Ramos (cell line): ENCODE measurements at regions not wholly inside any gene's neighbourhood (a gene's known extent, or its start where the extent isn't known, plus 50 kb on each side); places are given as distances from the start of the nearest gene placed in this dataset.

Source experiments
- in situ Hi-C: fragments of 300-500 bp; cut with MboI; formaldehyde crosslinking; loops from one replicate; pipeline ENCODE4 v1.14.3; 2022; ENCODE audit warnings: low sequenced_read_pairs; ENCODE audit not compliant: unreplicated experiment

GRCh38 chr3:127443581-127444375, 146.8 kb downstream of the TPRA1 start:
- in situ Hi-C loops, result loop anchor here (25.0 kb wide), 1 partner anchor 756 kb away; no protein-coding TSS in a partner anchor

GRCh38 chr3:127442506-127442905, 148.0 kb downstream of the TPRA1 start:
- in situ Hi-C loops, result loop anchor here (25.0 kb wide), 1 partner anchor 755 kb away; no protein-coding TSS in a partner anchor

- in situ Hi-C loops, result loop anchor here (25.0 kb wide), 1 partner anchor 754 kb away; no protein-coding TSS in a partner anchor
These were observed 148.8 kb downstream of the TPRA1 start for GRCh38 chr3:127441764-127442163.

- in situ Hi-C loops, result loop anchor here (25.0 kb wide), 1 partner anchor 753 kb away; no protein-coding TSS in a partner anchor
These were observed 150.1 kb downstream of the TPRA1 start for GRCh38 chr3:127440384-127440783.

DNA sequence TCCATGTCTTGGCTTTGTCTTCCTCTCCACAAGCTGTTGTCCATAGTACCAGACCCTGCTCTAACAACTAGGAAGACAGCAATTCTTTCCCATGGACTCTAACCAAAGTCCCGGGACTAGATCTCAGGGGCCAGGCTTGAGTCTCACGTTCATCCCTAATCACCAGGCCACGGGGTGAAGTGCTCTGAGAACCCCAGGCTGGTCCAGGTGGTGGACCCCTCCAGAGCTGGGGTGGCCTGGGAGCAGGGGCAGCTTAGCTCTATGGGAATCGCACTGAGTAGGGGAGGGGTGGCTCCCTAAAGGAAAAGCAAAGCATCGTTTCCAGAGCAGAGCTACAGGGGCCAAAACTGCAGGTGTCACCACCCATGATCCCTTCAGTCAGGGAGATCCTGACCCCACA, 150.9 kb downstream of the TPRA1 start:
- in situ Hi-C loops, result loop anchor here (25.0 kb wide), 1 partner anchor 752 kb away; no protein-coding TSS in a partner anchor

DNA sequence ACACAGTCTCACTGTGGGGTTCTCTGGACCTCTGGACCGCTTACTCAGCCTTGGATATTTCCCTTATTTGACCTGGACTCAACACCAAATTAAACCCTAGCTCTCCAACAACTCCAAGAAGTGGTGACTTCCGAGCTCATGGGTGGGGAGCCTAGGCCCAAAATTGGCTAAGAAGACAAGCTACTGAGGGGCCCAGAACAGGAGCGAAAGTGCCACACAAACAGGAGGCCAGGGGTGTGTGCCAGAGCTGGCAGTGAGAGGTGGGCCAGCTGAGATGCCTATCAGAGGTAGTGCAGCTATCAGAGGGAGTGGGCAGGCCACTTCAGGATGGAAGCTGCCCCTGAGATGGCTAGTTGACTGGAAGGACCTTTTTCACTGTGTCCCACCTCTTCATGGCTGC, 151.1 kb upstream of the PRR20G start:
- in situ Hi-C loops, result loop anchor here (25.0 kb wide), 1 partner anchor 752 kb away; no protein-coding TSS in a partner anchor

DNA sequence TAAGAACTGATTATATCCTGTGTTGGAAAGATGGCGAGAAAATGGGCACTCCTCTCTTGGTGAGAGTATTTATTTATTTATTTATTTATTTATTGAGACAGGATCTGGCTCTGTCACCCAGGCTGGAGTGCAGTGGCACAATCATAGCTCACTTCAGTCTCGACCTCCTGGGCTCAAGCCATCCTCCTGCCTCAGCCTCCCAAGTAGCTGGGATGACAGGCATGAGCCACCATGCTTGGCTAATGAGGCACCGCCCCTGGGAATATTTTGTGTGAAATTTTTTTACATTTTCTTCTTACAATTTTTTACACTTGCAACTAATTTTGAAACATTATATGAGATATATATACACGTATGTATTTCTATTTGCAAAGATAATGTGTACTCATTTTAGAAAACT, 150.5 kb upstream of the PRR20G start:
- in situ Hi-C loops, result loop anchor here (25.0 kb wide), 1 partner anchor 751 kb away; no protein-coding TSS in a partner anchor

DNA sequence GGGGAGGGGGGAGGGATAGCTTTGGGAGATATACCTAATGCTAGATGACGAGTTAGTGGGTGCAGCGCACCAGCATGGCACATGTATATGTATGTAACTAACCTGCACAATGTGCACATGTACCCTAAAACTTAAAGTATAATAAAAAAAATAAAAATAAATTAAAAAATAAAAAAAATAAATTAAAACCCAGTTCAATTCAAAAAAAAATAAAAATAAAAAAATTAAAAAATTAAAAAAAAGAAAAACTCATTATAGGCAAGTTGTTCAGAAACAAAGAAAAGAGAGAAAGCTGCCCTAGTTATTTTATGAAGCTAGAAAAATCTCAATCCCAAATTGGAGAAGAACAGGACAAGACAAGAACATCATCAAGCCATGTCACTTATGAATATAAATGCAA, 147.5 kb upstream of the PRR20G start:
- in situ Hi-C loops, result loop anchor here (25.0 kb wide), 1 partner anchor 748 kb away; no protein-coding TSS in a partner anchor

DNA sequence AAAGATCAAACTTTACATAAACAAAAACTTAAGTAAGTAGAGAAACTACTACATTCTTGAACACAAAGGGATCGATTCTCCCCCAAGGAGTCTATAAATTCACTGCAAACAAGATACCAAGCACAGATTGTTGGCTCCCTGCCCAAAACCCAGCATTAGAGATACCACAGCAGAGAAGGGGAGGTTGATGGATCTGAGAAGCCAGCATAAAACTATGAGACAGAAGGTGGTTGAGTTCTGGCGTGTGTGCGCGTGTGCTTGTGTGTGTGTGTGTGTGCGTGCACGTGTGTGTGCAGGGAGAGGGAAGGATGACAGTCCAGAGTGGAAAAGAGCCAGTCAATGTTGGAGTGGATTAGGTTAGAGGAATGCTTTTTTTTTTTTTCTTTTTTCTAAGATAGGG, 143.2 kb upstream of the PRR20G start:
- in situ Hi-C loops, result loop anchor here (25.0 kb wide), 1 partner anchor 744 kb away; no protein-coding TSS in a partner anchor

- in situ Hi-C loops, result loop anchor here (25.0 kb wide), 1 partner anchor 741 kb away; no protein-coding TSS in a partner anchor
These were observed 140.6 kb upstream of the PRR20G start for GRCh38 chr3:127428344-127428997.

- in situ Hi-C loops, result loop anchor here (25.0 kb wide), 1 partner anchor 740 kb away; no protein-coding TSS in a partner anchor
These were observed 139.8 kb upstream of the PRR20G start for GRCh38 chr3:127427666-127428065.

GRCh38 chr3:127427156-127427555, 139.3 kb upstream of the PRR20G start:
- in situ Hi-C loops, result loop anchor here (25.0 kb wide), 1 partner anchor 740 kb away; no protein-coding TSS in a partner anchor

GRCh38 chr3:127426444-127427153, 138.8 kb upstream of the PRR20G start:
- in situ Hi-C loops, result loop anchor here (25.0 kb wide), 1 partner anchor 739 kb away; no protein-coding TSS in a partner anchor

- in situ Hi-C loops, result loop anchor here (25.0 kb wide), 1 partner anchor 738 kb away; no protein-coding TSS in a partner anchor
These were observed 137.9 kb upstream of the PRR20G start for GRCh38 chr3:127425505-127426443.

DNA sequence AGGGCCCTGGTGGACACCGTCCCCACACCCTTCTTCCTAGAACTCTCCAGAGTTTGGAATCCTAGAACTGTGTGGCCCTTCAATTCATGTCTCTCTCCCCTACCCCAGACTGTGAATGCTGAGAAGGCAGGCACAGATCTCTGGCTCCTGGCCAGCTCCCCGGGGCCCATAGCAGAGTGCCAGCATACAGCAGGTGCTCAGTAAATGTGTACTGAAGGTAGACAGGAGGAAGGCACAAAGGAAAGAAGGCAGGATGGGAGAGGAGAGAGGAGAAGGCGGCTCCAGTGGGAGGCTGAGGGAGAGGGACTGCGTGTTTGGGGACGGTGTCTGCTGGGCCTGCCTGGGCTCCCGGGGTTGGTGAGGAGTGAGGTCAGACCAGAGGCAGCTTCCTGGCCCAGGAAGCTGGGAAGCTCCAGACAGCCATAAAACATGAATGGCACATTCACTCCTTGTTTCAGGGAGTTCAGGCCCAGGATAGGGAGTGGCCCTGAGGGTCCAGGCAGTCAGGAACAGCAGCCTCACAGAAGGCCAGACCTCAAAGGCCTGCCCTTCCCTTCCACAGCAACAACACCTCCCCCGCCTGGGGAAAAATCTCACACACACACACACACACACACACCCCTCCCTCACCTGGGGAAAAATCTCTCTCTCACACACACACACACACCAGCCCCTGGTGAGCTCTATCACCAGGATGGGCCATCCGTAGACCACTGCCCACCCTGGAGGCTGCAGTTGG, 137.1 kb upstream of the PRR20G start:
- in situ Hi-C loops, result loop anchor here (25.0 kb wide), 1 partner anchor 738 kb away; no protein-coding TSS in a partner anchor

- in situ Hi-C loops, result no loop called here
These were observed 136.3 kb upstream of the PRR20G start for GRCh38 chr3:127423856-127424765.

DNA sequence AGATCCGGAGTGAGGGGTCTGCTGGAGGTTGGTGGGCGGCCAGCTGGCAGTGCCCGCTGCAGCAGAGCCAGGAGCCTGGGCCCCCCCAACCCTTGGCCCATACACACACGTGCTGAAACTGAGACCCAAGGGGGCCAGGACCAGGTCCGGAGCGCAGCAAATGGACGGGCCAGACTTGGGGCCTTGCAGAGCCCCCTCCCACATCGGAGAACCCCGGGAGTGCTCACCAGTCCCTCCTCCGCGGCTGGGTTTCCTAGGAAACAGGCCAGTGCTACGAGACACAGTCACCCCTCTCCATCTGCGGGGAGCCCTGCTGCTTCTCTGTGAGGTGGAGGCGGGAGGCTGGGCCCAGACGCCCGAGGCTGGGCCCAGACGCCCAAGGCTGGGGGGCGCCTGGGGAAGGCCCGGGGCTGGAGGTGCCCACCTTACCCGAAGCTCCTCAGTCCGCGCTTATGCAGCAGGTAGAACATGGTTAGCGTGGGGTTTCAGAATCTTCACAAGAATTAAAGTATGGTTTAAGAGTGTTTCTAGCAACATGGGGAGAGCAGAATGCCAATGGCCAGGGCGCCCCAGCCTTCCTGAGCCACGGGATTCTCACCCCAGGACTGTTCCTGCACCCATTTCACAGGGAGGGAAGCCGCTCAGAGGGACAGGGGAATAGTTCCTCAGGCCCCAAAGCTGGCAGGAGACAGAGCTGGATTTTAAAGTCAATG, 135.0 kb upstream of the PRR20G start:
- in situ Hi-C loops, result no loop called here
